ENCODE measurements at regions not wholly inside any gene's neighbourhood (a gene's known extent, or its start where the extent isn't known, plus 50 kb on each side); places are given as distances from the start of the nearest gene placed in this dataset.

GRCh38 chr6:133062696-133063306 is 178.4 kb upstream of the EYA4 start:
- Mint-ChIP-seq H3K4me3 (ENCODE audit: low read depth) (no peak overlapping the region), H3K9me3 (ENCODE audit: low read depth) (no peaks in the 10 kb centered on the region), H3K27ac (no peak overlapping the region), H3K4me1 (ENCODE audit: low read depth) (no peaks in the 10 kb centered on the region), H3K36me3 (ENCODE audit: insufficient read depth) (no peaks in the 10 kb centered on the region), H3K27me3 (no peaks in the 10 kb centered on the region)
- no peak for DNase-seq (ENCODE audit: low spot score, unreplicated experiment)
- TF ChIP-seq, protein P1, sequence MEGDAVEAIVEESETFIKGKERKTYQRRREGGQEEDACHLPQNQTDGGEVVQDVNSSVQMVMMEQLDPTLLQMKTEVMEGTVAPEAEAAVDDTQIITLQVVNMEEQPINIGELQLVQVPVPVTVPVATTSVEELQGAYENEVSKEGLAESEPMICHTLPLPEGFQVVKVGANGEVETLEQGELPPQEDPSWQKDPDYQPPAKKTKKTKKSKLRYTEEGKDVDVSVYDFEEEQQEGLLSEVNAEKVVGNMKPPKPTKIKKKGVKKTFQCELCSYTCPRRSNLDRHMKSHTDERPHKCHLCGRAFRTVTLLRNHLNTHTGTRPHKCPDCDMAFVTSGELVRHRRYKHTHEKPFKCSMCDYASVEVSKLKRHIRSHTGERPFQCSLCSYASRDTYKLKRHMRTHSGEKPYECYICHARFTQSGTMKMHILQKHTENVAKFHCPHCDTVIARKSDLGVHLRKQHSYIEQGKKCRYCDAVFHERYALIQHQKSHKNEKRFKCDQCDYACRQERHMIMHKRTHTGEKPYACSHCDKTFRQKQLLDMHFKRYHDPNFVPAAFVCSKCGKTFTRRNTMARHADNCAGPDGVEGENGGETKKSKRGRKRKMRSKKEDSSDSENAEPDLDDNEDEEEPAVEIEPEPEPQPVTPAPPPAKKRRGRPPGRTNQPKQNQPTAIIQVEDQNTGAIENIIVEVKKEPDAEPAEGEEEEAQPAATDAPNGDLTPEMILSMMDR (IDR thresholded peaks at IDR 0.05; ENCODE audit: unreplicated experiment) = no peak

DNA sequence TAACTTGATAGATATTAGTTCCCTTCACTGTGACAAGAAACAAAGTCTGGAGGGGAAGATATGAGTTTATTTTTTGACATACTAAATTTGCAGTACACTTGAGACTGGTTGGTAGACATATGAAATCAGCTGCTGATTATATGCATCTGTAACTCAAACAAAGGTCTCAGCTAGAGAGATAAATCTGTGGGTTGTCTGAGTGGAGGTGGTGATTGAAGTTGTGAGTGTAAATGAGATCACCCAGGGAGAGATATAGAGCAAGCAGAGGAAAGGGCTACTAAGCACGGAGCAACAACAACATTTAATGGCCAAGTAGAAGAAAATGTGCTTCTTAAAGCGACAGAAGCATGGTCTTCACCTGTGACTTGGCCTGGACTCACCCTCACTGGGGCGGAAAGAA is 173.2 kb upstream of the EYA4 start:
- no peak for DNase-seq (ENCODE audit: low spot score, unreplicated experiment)
- Mint-ChIP-seq H3K27ac (no peak overlapping the region), H3K4me3 (ENCODE audit: low read depth) (no peak overlapping the region)

DNA sequence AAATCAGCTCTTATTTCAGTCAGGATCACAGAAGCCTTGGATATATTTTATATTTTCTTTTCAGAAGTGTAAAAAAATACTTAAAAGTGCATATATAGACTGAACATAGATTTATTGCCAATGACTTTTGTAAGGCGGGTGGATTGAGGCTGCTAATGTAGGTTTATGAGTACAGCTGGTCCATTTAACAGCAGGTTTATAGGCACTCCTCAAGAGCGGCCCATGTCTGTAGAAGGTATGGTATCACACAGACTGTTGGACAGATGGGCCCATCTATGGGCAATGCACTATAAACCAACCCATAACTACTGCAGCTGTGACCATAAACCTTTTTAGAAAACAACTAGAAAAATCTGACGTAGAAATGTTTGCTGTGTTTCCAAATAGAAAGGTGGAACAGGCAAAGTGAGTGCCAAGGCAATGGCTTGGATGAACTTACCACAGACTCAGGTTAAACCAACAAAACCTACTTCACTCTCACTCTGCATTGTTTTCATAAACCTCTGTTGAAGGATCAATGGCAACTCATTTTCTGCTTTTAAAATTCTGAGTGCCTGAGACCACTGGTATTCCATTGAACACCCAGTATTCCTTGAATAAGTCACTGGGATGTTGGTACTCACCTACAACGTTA is 170.6 kb upstream of the EYA4 start:
- TF ChIP-seq, protein P1 (IDR thresholded peaks at IDR 0.05; ENCODE audit: unreplicated experiment) = no peak
- Mint-ChIP-seq H3K36me3 (ENCODE audit: insufficient read depth) (no peaks in the 10 kb centered on the region), H3K4me3 (ENCODE audit: low read depth) (no peak overlapping the region), H3K27me3 (no peaks in the 10 kb centered on the region), H3K9me3 (ENCODE audit: low read depth) (no peaks in the 10 kb centered on the region), H3K27ac (no peak overlapping the region), H3K4me1 (ENCODE audit: low read depth) (no peaks in the 10 kb centered on the region)
- no peak for DNase-seq (ENCODE audit: low spot score, unreplicated experiment)

More for the DNA sequence above, 173.2 kb upstream of the EYA4 start:
- Mint-ChIP-seq H3K27me3 (no peaks in the 10 kb centered on the region), H3K4me1 (ENCODE audit: low read depth) (no peaks in the 10 kb centered on the region), H3K9me3 (ENCODE audit: low read depth) (no peaks in the 10 kb centered on the region), H3K36me3 (ENCODE audit: insufficient read depth) (no peaks in the 10 kb centered on the region)
- TF ChIP-seq, protein P1 (IDR thresholded peaks at IDR 0.05; ENCODE audit: unreplicated experiment) = no peak

DNA sequence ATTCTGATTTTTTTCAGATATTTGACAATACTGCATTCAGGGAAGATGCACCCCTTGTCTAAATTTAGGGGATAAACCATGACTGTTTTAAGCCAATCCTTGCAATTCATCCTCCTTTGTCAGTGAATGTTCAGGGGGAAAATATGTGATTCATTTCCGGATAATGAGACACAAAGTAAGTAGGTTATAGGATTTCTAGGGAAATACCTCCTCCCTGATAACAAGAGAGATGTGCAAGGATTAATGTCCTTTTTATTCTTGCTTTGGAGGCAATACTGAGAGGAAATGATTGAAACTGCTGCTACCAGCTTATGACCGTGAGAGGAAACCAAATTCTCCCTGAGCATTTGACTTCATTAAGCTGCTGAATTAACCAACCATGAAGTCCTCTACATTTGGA is 161.3 kb upstream of the EYA4 start:
- Mint-ChIP-seq H3K27me3 (no peaks in the 10 kb centered on the region), H3K9me3 (ENCODE audit: low read depth) (no peaks in the 10 kb centered on the region), H3K36me3 (ENCODE audit: insufficient read depth) (no peaks in the 10 kb centered on the region), H3K4me1 (ENCODE audit: low read depth) (no peaks in the 10 kb centered on the region), H3K27ac (no peak overlapping the region), H3K4me3 (ENCODE audit: low read depth) (no peak overlapping the region)
- DNase-seq (ENCODE audit: low spot score, unreplicated experiment) = no peak
- TF ChIP-seq, protein P1 (IDR thresholded peaks at IDR 0.05; ENCODE audit: unreplicated experiment) = no peak

DNA sequence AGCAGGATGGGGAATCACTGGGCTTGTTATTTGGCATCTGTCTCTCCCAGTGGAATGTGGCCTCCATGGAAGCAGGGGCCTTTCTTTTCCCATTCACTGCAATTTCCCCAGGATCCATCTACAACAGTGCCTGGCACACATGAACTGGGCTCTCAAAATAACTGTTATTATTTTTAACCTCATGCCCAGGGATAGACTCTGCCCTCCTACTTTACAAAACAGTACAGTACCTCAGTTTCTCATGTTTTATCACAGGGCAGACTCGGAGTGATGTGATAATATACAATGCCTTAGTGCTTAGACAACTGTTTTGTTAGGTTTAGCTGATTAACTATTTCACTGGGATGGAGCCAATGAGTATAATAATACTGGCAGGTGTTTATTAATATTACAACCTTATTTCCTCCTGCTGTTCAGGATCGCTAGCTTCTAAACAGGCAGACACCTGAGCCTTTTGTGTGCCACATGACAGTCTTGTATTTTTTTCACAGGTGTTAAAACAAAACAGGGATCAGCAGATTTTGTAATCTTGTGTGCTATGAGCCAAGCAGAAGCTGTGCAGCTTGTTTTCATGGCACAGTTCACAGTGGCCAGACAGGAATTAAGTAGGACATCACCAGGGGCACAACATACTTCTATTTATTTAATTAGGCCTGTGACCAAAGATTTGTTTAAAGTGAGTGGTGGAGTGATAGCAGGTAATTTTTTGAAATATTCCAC is 157.7 kb upstream of the EYA4 start:
- no peaks in the 10 kb centered on the region for H3K36me3 Mint-ChIP-seq (ENCODE audit: insufficient read depth)
- no peaks in the 10 kb centered on the region for H3K9me3 Mint-ChIP-seq (ENCODE audit: low read depth)
- DNase-seq (ENCODE audit: low spot score, unreplicated experiment) = no peak
- H3K4me1 Mint-ChIP-seq (ENCODE audit: low read depth) = no peaks in the 10 kb centered on the region
- no peak overlapping the region for H3K4me3 Mint-ChIP-seq (ENCODE audit: low read depth)
- no peak overlapping the region for H3K27ac Mint-ChIP-seq
- H3K27me3 Mint-ChIP-seq = no peaks in the 10 kb centered on the region
- TF ChIP-seq, protein P1 (IDR thresholded peaks at IDR 0.05; ENCODE audit: unreplicated experiment) = no peak
